H9 (cell line): ENCODE measurements at regions not wholly inside any gene's neighbourhood (a gene's known extent, or its start where the extent isn't known, plus 50 kb on each side); places are given as distances from the start of the nearest gene placed in this dataset.

Experiments
- DNase-seq: peaks from one replicate; pipeline ENCODE4 v3.0.0-alpha.2; 2017
- H2AFZ ChIP-seq: one replicate; pipeline ENCODE4 v1.6.1; 2013; ENCODE audit warnings: mild to moderate bottlenecking, low read length, control low read depth, moderate library complexity
- H2AK5ac ChIP-seq: 2 replicates; pipeline ENCODE4 v1.6.1; 2013; ENCODE audit warnings: low read length, control low read depth, mixed read lengths; ENCODE audit not compliant: insufficient read length
- H2BK120ac ChIP-seq: one replicate; pipeline ENCODE4 v1.6.1; 2013; ENCODE audit warnings: low read depth, mild to moderate bottlenecking, low read length, control low read depth, inconsistent platforms; ENCODE audit not compliant: poor library complexity, severe bottlenecking
- H2BK12ac ChIP-seq: 2 replicates; pipeline ENCODE4 v1.6.1; 2013; ENCODE audit warnings: low read length, control low read depth, mixed read lengths, low read depth; ENCODE audit not compliant: insufficient read length
- H2BK15ac ChIP-seq: 2 replicates; pipeline ENCODE4 v1.6.1; 2013; ENCODE audit warnings: low read depth, low read length, control low read depth
- H2BK20ac ChIP-seq: one replicate; pipeline ENCODE4 v1.6.1; 2013; ENCODE audit warnings: low read depth, mild to moderate bottlenecking, low read length, control low read depth, inconsistent platforms; ENCODE audit not compliant: poor library complexity, severe bottlenecking
- H2BK5ac ChIP-seq: 2 replicates; pipeline ENCODE4 v1.6.1; 2013; ENCODE audit warnings: low read length, control low read depth, mixed read lengths; ENCODE audit not compliant: insufficient read length
- H3K14ac ChIP-seq: 2 replicates; pipeline ENCODE4 v1.6.1; 2013; ENCODE audit warnings: low read length, control low read depth; ENCODE audit not compliant: insufficient read depth
- H3K18ac ChIP-seq: 2 replicates; pipeline ENCODE4 v1.6.1; 2013; ENCODE audit warnings: low read depth, mild to moderate bottlenecking, mixed read lengths, low read length, control low read depth; ENCODE audit not compliant: insufficient read length
- H3K23ac ChIP-seq: 2 replicates; pipeline ENCODE4 v1.6.1; 2013; ENCODE audit warnings: low read length, control low read depth, mixed read lengths, low read depth; ENCODE audit not compliant: insufficient read length
- H3K23me2 ChIP-seq: 2 replicates; pipeline ENCODE4 v1.6.1; 2013; ENCODE audit warnings: low read depth, mild to moderate bottlenecking, mixed read lengths, low read length, control low read depth; ENCODE audit not compliant: insufficient read length, poor library complexity, severe bottlenecking
- H3K27ac ChIP-seq: 2 replicates; pipeline ENCODE4 v1.5.1; 2013; ENCODE audit warnings: low read length, control low read depth, mixed read lengths, low read depth; ENCODE audit not compliant: insufficient read length
- H3K27me3 ChIP-seq: 2 replicates; pipeline ENCODE4 v1.6.1; 2013; ENCODE audit warnings: low read length, control low read depth, inconsistent platforms; ENCODE audit not compliant: insufficient read depth
- H3K4ac ChIP-seq: 2 replicates; pipeline ENCODE4 v1.6.1; 2013; ENCODE audit warnings: low read depth, mild to moderate bottlenecking, control low read depth, inconsistent platforms, low read length, moderate library complexity
- H3K4me1 ChIP-seq: 2 replicates; pipeline ENCODE4 v1.6.1; 2013; ENCODE audit warnings: low read length, control low read depth, inconsistent platforms; ENCODE audit not compliant: insufficient read depth
- H3K4me2 ChIP-seq: 2 replicates; pipeline ENCODE4 v1.6.1; 2013; ENCODE audit warnings: low read length, control low read depth, mixed read lengths; ENCODE audit not compliant: insufficient read length, insufficient read depth
- H3K56ac ChIP-seq: 2 replicates; pipeline ENCODE4 v1.6.1; 2013; ENCODE audit warnings: low read depth, mild to moderate bottlenecking, mixed read lengths, low read length, control low read depth; ENCODE audit not compliant: insufficient read length
- H3K79me1 ChIP-seq: 2 replicates; pipeline ENCODE4 v1.6.1; 2013; ENCODE audit warnings: low read depth, mild to moderate bottlenecking, moderate library complexity, low read length, control low read depth, inconsistent platforms; ENCODE audit not compliant: insufficient read depth, poor library complexity, severe bottlenecking
- H3K79me2 ChIP-seq: 2 replicates; pipeline ENCODE4 v1.6.1; 2013; ENCODE audit warnings: low read length, control low read depth, inconsistent platforms; ENCODE audit not compliant: insufficient read depth
- H3K9ac ChIP-seq: 2 replicates; pipeline ENCODE4 v1.6.1; 2013; ENCODE audit warnings: low read length, control low read depth, mixed read lengths; ENCODE audit not compliant: insufficient read length; ENCODE audit errors: extremely low read depth
- H3K9me3 ChIP-seq: one replicate; pipeline ENCODE4 v1.6.1; 2013; ENCODE audit warnings: low read depth, low read length, inconsistent platforms; ENCODE audit not compliant: control insufficient read depth
- H3T11ph ChIP-seq: one replicate; pipeline ENCODE4 v1.6.1; 2013; ENCODE audit warnings: mild to moderate bottlenecking, low read length, control low read depth, inconsistent platforms
- H4K20me1 ChIP-seq: one replicate; pipeline ENCODE4 v1.6.1; 2013; ENCODE audit not compliant: control insufficient read depth, insufficient read length, insufficient read depth
- H4K5ac ChIP-seq: 2 replicates; pipeline ENCODE4 v1.6.1; 2013; ENCODE audit warnings: low read depth, mild to moderate bottlenecking, mixed read lengths, low read length, control low read depth; ENCODE audit not compliant: insufficient read length
- H4K8ac ChIP-seq: replicated peaks from 2 replicates; pipeline ENCODE4 v1.6.1; 2013; ENCODE audit warnings: low read length, control low read depth, mixed read lengths, low read depth; ENCODE audit not compliant: insufficient read length
- H4K91ac ChIP-seq: 2 replicates; pipeline ENCODE4 v1.6.1; 2013; ENCODE audit warnings: low read depth, mild to moderate bottlenecking, moderate library complexity, mixed read lengths, low read length, control low read depth; ENCODE audit not compliant: insufficient read length
- H3K27ac Mint-ChIP-seq, 3 experiments: 2 replicates in 2 of 3; 3 replicates in 1 of 3; pipeline ENCODE4 v1.8.0; 2020 to 2021; ENCODE audit warnings: mixed read lengths in 3 of 3, mild to moderate bottlenecking in 1 of 3, moderate library complexity in 1 of 3
- H3K27me3 Mint-ChIP-seq: 2 replicates; pipeline ENCODE4 v1.8.0; 2021; ENCODE audit warnings: low read depth, mild to moderate bottlenecking, moderate library complexity, mixed read lengths
- H3K36me3 Mint-ChIP-seq, 3 experiments: 2 replicates in 2 of 3; 3 replicates in 1 of 3; pipeline ENCODE4 v1.8.0; 2020 to 2021; ENCODE audit warnings: low read depth in 3 of 3, mixed read lengths in 3 of 3; ENCODE audit not compliant: insufficient read depth in 1 of 3
- H3K4me1 Mint-ChIP-seq, 2 experiments: 2 replicates each; pipeline ENCODE4 v1.8.0; 2020; ENCODE audit warnings: mixed read lengths in 2 of 2
- H3K4me3 Mint-ChIP-seq, 2 experiments: 2 replicates in 1 of 2; 3 replicates in 1 of 2; pipeline ENCODE4 v1.8.0; 2020 to 2021; ENCODE audit warnings: mild to moderate bottlenecking in 2 of 2, mixed read lengths in 2 of 2, moderate library complexity in 1 of 2
- H3K9me3 Mint-ChIP-seq, 2 experiments: 2 replicates in 1 of 2; 3 replicates in 1 of 2; pipeline ENCODE4 v1.8.0; 2020; ENCODE audit warnings: mild to moderate bottlenecking in 2 of 2, mixed read lengths in 2 of 2, moderate library complexity in 1 of 2
- WGBS: extraction: QIAGEN DNeasy Blood & Tissue Kit; methylation state at CpG from one replicate; pipeline ENCODE4 v1.1.7; 2013; ENCODE audit warnings: missing lambda C conversion rate, low lambda C conversion rate, mixed read lengths; ENCODE audit not compliant: insufficient read length; ENCODE audit errors: extremely low coverage; 5-methylcytosine and 5-hydroxymethylcytosine counted together
- TF ChIP-seq, protein P1 (sequence below): fragments of 200-600 bp; sonication (generic); conservative IDR thresholded peaks from 3 replicates; pipeline ENCODE4 v1.8.0; 2021; ENCODE audit warnings: antibody characterized with exemption, mild to moderate bottlenecking

DNA sequence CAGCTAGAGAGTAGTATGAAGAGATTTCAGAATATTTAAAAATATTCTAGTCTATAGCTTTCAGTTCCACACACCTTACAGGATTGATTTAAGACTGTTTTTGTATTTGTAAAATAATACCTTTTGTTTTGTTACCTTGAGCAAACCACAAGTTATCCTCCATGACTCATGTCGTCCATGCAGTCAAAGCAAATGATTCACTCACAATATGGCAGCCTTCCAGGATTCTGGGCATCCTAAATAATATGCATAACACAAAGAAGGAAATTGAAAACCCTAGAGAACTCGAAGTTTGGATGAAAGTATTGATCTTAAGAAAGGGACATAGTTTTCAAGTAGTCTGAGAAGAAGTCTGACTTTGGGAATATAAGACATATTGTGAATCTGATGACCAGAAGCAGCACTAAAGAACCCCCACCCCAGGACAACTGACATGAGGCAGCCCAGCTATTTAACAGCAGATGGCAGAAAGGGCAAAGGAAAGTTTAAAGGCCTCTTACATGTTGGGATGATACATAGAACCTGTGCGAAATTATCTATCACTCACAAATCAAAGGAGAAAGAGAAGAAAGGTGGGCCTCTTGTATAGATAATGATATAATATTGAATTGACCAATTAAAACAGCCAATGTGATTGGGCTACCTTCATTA lies 857.9 kb downstream of the BRINP3 start:
- Histone ChIP-seq H2AK5ac (no peak overlapping the region), H3K9me3 (no peaks in the 10 kb centered on the region), H4K91ac (no peak overlapping the region), H3K27ac (no peak overlapping the region), H4K20me1 (no peaks in the 10 kb centered on the region), H3K4me1 (no peaks in the 10 kb centered on the region), H4K5ac (no peak overlapping the region), H3K79me1 (no peaks in the 10 kb centered on the region), H4K8ac (no peak overlapping the region), H3K23ac (no peak overlapping the region), H2BK5ac (no peak overlapping the region), H3T11ph (no peak overlapping the region), H3K4ac (no peak overlapping the region), H3K9ac (no peak overlapping the region), H3K14ac (no peak overlapping the region), H3K79me2 (no peaks in the 10 kb centered on the region), H3K27me3 (no peaks in the 10 kb centered on the region), H2AFZ (no peak overlapping the region), H3K56ac (no peak overlapping the region), H2BK120ac (no peak overlapping the region), H3K18ac (no peak overlapping the region), H3K23me2 (no peaks in the 10 kb centered on the region), H2BK12ac (no peak overlapping the region), H3K4me2 (no peak overlapping the region), H2BK15ac (no peak overlapping the region), H2BK20ac (no peak overlapping the region)
- H3K27ac Mint-ChIP-seq: no peak overlapping the region; a peak in 1 of 7 replicates
- H3K27me3 Mint-ChIP-seq: no peaks in the 10 kb centered on the region
- H3K4me3 Mint-ChIP-seq: no peak overlapping the region
- peaks cover 3 to 5% of the 10 kb centered on the region in 2 experiments; a peak in 3 of 5 replicates for H3K9me3 Mint-ChIP-seq
- no CpG with 5 or more reads among the region's 3 CpGs for WGBS
- TF ChIP-seq, protein P1, sequence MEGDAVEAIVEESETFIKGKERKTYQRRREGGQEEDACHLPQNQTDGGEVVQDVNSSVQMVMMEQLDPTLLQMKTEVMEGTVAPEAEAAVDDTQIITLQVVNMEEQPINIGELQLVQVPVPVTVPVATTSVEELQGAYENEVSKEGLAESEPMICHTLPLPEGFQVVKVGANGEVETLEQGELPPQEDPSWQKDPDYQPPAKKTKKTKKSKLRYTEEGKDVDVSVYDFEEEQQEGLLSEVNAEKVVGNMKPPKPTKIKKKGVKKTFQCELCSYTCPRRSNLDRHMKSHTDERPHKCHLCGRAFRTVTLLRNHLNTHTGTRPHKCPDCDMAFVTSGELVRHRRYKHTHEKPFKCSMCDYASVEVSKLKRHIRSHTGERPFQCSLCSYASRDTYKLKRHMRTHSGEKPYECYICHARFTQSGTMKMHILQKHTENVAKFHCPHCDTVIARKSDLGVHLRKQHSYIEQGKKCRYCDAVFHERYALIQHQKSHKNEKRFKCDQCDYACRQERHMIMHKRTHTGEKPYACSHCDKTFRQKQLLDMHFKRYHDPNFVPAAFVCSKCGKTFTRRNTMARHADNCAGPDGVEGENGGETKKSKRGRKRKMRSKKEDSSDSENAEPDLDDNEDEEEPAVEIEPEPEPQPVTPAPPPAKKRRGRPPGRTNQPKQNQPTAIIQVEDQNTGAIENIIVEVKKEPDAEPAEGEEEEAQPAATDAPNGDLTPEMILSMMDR: no peak
- no peak for DNase-seq
- H3K36me3 Mint-ChIP-seq: no peaks in the 10 kb centered on the region
- no peaks in the 10 kb centered on the region for H3K4me1 Mint-ChIP-seq
